SIG-M5 (cell line): ENCODE measurements at regions not wholly inside any gene's neighbourhood (a gene's known extent, or its start where the extent isn't known, plus 50 kb on each side); places are given as distances from the start of the nearest gene placed in this dataset.
"Not testable (repeated sequence)": the region's sequence is repeated elsewhere in the genome, so short reads cannot be mapped to it uniquely, and the experiment has no call there.

Experiments
- DNase-seq: peaks from one replicate; lab custom pipeline; 2025; lab: John Stamatoyannopoulos, UW

DNA sequence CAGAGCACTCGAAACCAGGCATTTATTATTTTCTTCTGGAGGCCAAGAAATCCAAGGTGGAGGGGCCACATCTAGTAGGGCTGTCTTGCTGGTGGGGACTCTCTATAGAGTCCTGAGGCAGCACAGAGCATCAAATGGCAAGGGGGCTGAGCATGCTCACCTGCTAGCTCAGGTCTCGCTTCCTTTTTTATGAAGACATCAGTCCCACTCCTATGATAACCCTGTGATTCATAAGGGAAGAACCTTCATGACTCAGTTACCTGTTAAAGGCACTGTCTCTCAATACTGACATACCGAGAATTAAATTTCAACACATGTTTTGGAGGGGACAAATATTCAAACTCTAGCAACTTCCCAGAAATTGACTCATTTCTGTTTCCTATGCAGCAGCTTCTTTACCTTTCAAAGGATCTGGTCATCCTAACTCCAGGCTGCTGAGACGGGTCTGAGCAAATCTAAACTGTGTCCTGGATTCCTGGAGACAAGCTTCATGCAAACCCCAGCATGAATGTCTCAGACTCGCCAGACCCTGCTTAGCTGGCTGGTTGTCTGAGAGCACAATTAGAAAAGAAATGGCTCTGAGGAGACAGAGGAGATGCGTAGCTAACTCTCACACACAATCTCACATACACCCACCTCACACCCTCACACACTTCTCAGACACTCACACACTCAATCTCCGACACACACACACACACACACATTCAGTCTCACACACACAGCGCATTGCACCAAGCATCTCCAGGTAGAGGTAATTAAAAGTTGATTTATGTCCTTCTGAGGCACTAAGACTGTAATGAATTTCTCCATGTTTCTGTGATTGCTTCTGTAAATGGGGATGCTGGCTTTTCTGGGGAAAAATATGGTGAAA, 280.8 kb downstream of the BCL2L11 start:
- not testable (repeated sequence) for DNase-seq

DNA sequence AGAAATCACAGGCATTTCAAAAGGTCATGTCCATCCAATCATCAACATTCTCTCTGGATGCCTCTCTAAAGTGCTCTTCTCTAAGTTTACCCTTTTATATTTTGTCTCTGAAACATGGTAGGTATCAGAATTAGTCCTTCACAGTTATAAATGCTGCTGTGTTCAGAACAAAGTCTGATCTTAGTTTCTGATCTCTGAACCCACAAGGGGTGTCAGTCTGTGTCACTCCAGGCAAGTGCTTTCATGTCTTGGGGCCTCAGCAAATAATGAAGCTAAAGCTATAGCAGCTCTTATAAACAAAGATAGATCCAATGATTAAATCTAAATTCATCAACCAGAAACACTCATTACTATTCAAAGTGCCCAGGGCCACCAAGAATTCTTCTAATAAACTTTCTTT, 281.7 kb downstream of the BCL2L11 start:
- DNase-seq: not testable (repeated sequence)

- DNase-seq: not testable (repeated sequence)
Observed at GRCh38 chr2:111403287-111403686, 282.6 kb downstream of the BCL2L11 start.

- DNase-seq: not testable (repeated sequence)
Observed at GRCh38 chr2:111406616-111407015, 285.9 kb downstream of the BCL2L11 start.

DNA sequence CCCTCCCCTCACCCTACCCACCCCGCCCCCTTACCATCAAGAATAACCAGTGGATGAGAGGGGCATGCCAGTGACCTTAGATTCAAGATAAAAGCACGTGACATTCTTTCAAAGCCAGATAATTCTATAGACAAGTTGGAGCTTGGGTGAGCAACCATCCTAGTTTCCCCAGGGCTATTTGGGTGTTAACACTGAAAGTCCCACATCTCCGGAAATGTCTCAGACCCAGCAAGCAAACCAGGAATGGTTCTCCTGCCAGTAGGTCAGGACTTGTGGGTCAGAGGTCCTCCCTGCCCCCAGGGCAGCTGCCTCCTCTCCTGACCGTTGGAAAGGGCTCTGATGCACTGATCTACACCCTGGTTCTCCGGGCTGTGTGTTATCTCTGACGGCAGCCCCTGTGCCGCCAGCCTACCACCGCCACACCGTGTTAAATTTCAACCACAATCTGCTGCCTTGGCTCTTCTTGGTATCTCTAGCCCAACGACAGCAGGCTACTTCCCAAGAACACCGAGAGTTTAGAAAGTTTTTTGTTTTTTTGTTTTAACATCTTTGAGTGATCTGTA, 287.0 kb downstream of the BCL2L11 start:
- DNase-seq: not testable (repeated sequence)

DNA sequence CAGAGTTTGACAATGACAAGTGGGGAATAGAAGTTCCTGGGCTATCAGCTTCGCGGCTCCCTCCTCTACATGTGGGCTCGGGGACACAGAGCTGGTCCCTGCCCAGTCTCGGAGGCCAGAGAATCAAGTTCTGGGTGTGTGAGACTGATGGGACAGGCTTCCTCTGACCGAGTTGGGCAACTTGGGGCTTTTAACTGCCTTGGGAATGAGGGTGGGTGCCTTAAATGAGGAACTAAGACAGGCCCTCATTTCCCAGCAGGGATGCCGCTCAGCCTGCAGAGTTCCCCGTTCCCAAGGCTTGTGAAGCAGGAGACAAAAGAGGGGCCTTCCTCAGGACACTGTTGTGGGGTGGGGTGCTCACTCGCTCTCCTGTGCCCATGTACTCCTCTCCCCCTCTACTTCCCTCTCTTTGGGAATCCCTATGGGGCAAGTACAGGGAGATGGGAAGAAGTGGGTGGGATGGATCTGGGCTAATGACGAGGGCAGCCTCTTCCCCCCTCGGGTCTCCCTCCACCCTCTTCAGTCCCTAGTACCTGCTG, 290.2 kb downstream of the BCL2L11 start:
- DNase-seq: not testable (repeated sequence)

DNA sequence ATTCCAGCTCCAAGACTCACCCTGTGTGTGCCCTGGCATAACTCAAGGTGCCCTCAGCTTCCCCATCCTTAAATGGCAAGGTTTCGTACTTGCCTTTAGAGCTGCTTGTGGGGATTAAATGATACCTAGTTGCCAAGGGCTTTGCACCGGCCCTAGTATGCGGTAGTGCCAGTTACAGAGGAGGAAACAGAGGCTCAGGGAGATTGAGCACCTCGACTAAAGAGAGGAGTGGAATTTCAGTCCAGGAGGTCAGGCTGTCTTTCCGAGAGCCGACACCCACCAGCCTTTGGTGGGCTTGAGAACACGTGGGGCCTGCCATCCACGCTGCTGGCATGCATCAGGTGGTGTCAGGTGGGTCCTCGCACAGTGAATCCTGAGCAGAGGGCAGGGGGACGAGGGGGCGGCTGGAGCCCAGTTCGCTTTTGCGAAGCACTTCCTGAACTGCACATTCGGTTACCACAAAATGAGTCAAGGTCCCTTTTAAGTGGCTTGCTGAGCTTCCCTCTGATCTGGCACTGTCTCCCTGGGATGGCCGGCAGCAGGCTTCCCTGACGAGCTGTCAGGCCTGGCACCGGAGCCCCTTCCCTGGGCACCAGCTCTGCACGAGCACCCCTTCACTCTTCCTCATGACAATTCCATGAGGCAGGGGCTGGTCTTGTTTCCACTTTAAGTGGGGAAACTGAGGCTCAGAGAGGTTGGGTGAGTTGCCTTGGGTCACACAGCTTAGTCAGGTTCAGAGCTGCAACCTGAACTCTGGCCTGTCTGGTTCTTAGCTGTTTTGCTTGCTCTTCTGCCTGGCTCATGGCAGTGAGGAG, 291.4 kb downstream of the BCL2L11 start:
- DNase-seq: not testable (repeated sequence)

DNA sequence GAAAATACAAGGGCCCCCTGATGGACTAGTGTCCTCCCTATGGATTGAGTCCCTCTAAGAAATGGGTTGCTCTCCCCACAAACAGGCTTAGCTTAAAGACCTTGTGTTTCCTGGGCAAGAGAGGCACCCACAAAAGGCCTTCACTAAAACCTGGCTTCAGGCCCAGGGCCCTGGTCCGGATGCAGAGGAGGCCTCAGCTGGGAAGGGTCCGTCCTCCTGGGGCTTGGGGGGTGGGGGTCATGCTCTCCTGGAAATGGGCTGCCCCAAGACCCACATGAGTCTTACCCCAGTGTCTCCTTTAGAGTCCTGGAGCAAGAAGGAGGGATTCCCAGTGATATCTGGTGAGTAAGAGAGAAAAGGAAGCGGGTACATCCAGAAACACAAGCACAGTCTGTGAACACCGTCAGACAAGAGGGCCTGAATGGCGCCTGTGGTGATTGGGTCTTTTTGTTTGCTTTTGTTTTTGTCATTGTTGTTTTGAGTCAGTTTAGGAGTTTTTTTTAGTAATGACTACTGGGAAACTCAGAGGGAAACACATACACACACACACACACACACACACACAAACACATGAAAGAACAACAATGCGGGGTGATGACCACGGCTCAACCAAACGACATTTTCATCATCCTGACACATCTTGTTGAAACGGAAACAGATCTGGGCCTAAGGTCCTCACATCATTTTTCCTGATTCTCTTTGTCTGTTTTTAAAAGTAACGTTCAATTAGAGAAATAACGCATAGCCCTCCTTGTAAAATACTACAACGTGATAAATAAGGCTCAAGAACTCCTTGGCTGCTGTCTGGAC, 292.3 kb downstream of the BCL2L11 start:
- DNase-seq: not testable (repeated sequence)

DNA sequence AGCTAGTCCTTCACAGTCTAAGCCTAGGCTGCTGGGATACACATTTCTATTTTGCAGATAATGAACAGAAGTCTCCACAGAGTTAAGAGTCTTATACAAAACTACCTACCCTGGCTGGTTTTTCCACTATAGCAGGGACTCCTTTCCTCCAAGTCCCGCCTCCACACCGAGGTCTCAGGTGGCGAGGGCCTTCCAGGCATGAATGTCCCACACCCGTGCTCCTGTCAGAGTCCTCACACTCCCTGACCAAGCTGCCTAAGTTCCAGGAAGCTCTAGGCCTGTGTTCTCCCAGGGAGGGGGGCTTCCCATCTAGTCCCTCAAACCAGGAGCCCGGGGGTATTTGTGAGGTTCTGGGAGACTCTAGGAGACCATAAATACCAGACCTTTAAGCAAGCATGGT, 293.2 kb downstream of the BCL2L11 start:
- not testable (repeated sequence) for DNase-seq

GRCh38 chr2:111415765-111416743, 295.3 kb downstream of the BCL2L11 start:
- DNase-seq: not testable (repeated sequence)

- not testable (repeated sequence) for DNase-seq
Observed at GRCh38 chr2:111417026-111417425, 296.3 kb downstream of the BCL2L11 start.

- not testable (repeated sequence) for DNase-seq
Observed at GRCh38 chr2:111418091-111418875, 297.6 kb downstream of the BCL2L11 start.

- not testable (repeated sequence) for DNase-seq
Observed at GRCh38 chr2:111420074-111420473, 299.4 kb downstream of the BCL2L11 start.

DNA sequence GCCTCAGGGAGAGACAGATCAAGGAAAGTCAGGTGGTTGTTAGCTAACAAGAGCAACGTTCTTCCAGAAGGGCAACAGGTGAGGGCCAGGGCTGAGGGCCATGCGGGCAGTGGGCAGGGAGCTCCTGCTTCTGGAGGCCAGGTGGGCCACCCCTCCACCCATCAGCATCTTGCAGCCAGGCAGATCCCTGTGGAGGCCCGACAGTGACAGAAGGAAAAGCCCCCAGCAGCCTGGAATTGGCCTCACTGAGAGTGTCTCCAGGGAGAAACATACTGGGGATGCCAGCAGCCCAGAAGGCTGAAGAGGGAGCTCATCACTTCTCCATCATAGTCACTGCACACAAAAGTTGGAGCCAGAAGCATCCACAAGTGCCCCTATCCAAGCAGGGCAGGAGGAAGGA, 300.1 kb downstream of the BCL2L11 start:
- not testable (repeated sequence) for DNase-seq

DNA sequence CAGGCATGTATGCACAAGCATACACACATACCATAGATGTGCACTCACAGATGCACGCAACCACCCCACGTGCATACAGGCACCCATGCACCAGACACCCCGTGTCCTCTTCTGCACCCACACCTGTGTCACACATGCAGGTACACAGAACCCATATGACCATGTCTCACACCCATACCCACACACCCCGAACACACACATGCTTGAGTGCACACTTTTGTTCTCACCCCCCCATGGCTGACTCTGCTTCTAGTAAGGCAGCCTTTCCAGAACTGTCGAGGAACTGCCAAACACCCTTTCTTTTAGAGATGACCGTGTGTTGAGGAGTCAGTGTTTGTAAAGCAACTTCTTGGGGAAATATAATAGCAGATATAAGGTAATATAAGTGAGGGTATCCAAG, 301.2 kb downstream of the BCL2L11 start:
- not testable (repeated sequence) for DNase-seq

GRCh38 chr2:111422562-111422961, 301.8 kb downstream of the BCL2L11 start:
- not testable (repeated sequence) for DNase-seq

DNA sequence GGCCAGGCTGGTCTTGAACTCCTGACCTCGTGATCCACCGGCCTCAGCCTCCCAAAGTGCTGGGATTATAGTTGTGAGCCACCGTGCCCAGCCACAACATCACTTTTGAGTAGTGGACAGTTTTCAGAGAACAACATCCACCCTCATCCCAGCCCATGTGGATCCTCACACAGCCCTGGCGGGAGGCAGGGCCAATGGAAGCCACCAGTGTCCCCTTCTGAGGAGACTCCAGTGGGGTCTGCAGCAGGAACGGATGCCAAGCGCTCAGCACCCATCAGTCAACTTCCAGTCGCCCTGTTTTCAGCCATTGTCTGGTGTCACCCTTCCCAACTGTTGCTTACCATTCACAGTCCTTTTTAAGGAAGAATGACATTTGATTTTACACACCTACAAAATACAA, 302.5 kb downstream of the BCL2L11 start:
- not testable (repeated sequence) for DNase-seq

GRCh38 chr2:111424176-111424575, 303.5 kb downstream of the BCL2L11 start:
- DNase-seq: not testable (repeated sequence)

DNA sequence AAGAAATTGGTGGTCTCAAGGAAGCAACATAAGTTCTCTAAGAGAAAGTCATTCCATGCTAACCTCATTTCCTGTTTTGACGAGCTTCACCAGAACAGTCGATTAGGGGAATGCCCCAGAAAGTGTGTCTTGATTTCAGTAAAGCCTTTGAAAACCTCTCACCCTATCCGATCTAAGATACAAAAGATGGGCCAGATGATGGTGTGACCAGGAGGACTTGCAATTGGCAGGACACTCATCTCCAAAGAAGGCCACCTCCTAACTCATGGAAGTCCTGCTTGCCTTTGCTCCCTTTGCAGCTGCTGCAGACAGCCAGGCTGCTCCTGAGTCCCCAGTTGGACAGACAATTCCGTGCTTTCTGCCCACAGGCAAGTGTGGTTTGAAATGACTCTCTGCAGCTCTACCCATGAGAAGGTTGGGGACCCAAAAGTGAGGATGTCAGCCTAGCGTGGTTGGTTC, 304.2 kb downstream of the BCL2L11 start:
- DNase-seq: not testable (repeated sequence)
